ENCODE measurements at regions not wholly inside any gene's neighbourhood (a gene's known extent, or its start where the extent isn't known, plus 50 kb on each side); places are given as distances from the start of the nearest gene placed in this dataset.

DNA sequence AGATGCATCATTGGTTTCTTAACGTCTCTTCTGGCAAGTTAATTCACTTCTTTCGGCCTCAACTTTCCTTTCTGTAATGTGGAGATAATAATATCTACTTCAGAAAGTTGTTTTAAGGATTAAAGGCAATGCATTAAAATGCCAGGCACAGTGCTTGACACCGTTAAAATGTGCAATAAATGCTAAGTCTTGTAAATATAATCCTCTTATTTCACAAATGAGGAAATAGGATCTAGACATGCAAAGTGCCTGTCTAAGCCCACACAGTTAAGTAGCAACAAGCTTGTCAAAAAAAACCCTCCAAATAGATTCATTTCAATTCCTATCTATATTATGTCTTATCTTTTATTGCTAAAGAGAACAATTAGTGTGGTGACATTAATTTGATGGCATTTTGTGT, 86.4 kb upstream of the TSC22D1 start:
- TF ChIP-seq ZNF232 (CRISPR knock-in tag; IDR thresholded peaks at IDR 0.05) (no peak), JUNB (CRISPR knock-in tag; conservative IDR thresholded peaks at IDR 0.05) (no peak), ZNF133 (CRISPR knock-in tag; IDR thresholded peaks at IDR 0.05) (no peak), SAFB2 (IDR thresholded peaks at IDR 0.05; ENCODE audit: borderline replicate concordance, low read depth, low read length, severe bottlenecking) (no peak)
- TF ChIP-seq, protein P1, sequence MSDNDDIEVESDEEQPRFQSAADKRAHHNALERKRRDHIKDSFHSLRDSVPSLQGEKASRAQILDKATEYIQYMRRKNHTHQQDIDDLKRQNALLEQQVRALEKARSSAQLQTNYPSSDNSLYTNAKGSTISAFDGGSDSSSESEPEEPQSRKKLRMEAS (CRISPR knock-in tag; IDR thresholded peaks at IDR 0.05), result no peak
